HEK293 (cell line): ENCODE measurements at regions not wholly inside any gene's neighbourhood (a gene's known extent, or its start where the extent isn't known, plus 50 kb on each side); places are given as distances from the start of the nearest gene placed in this dataset.

Experiments
- CTCF ChIA-PET: fragments of 350-600 bp; formaldehyde crosslinking; extraction: SDS; loops from one replicate; lab custom pipeline; 2021; ENCODE audit warnings: antibody characterized with exemption; lab: Yijun Ruan, JAX
- POLR2A ChIA-PET: fragments of 300-600 bp; formaldehyde crosslinking; extraction: SDS; loops from one replicate; lab custom pipeline; 2020; ENCODE audit warnings: antibody characterized with exemption, inconsistent platforms; lab: Yijun Ruan, JAX
- H3K27ac ChIP-seq: fragments of 200-500 bp; sonication (Bioruptor generic); 2 replicates; pipeline ENCODE4 v1.5.1; 2014; ENCODE audit warnings: low read depth, low read length, control low read depth, inconsistent platforms; ENCODE audit errors: extremely low read depth
- H3K36me3 ChIP-seq, 2 experiments: fragments of 200-500 bp in 1 of 2; sonication (Bioruptor generic) in 1 of 2; 1 replicate in 1 of 2; 2 replicates in 1 of 2; pipeline ENCODE4 v1.5.1; 2014 to 2017; ENCODE audit warnings: inconsistent platforms in 2 of 2, low read length in 2 of 2; ENCODE audit not compliant: control insufficient read depth in 2 of 2, insufficient read depth in 1 of 2
- H3K4me1 ChIP-seq: fragments of 200-500 bp; sonication (Bioruptor generic); 2 replicates; pipeline ENCODE4 v1.5.1; 2014; ENCODE audit warnings: mild to moderate bottlenecking, low read length, inconsistent platforms; ENCODE audit not compliant: control insufficient read depth, insufficient read depth
- H3K4me3 ChIP-seq: 2 replicates; pipeline ENCODE4 v1.5.1; 2011; ENCODE audit warnings: low read depth, mild to moderate bottlenecking, control low read depth, low read length, moderate library complexity
- H3K9me3 ChIP-seq: fragments of 200-500 bp; sonication (Bioruptor generic); 2 replicates; pipeline ENCODE4 v1.5.1; 2014; ENCODE audit warnings: low read depth, low read length, inconsistent platforms; ENCODE audit not compliant: control insufficient read depth, insufficient read depth
- ATF2 ChIP-seq: fragments of 450-650 bp; formaldehyde crosslinking; IDR thresholded peaks from 2 replicates; pipeline ENCODE4 v1.5.1; 2016; ENCODE audit warnings: missing biosample characterization, missing genetic modification characterization, low read depth
- BCL11B ChIP-seq: fragments of 450-650 bp; formaldehyde crosslinking; IDR thresholded peaks from 2 replicates; pipeline ENCODE4 v1.5.1; 2016; ENCODE audit warnings: low read depth, missing biosample characterization, missing genetic modification characterization
- HOXD13 ChIP-seq: sonication (generic); formaldehyde crosslinking; IDR thresholded peaks from 2 replicates; pipeline ENCODE4 v1.8.0; 2022; ENCODE audit warnings: missing genetic modification reagents, borderline replicate concordance
- IKZF3 ChIP-seq: fragments of 450-650 bp; IDR thresholded peaks from 2 replicates; pipeline ENCODE4 v1.5.0; 2018; ENCODE audit warnings: missing biosample characterization, mild to moderate bottlenecking, missing genetic modification characterization, moderate library complexity
- KLF10 ChIP-seq: fragments of 450-650 bp; IDR thresholded peaks from 2 replicates; pipeline ENCODE4 v1.5.1; 2018; ENCODE audit warnings: missing biosample characterization, mild to moderate bottlenecking, missing genetic modification characterization
- KLF16 ChIP-seq: fragments of 450-650 bp; formaldehyde crosslinking; IDR thresholded peaks from 2 replicates; pipeline ENCODE4 v1.5.1; 2017; ENCODE audit warnings: missing biosample characterization, missing genetic modification characterization
- MYNN ChIP-seq: fragments of 450-650 bp; formaldehyde crosslinking; IDR thresholded peaks from 2 replicates; pipeline ENCODE4 v1.5.1; 2016; ENCODE audit warnings: missing biosample characterization, missing genetic modification characterization, borderline replicate concordance
- PRDM1 ChIP-seq: fragments of 450-650 bp; formaldehyde crosslinking; IDR thresholded peaks from 2 replicates; pipeline ENCODE4; 2016; ENCODE audit warnings: missing biosample characterization, missing genetic modification characterization
- PRDM4 ChIP-seq: fragments of 450-650 bp; formaldehyde crosslinking; IDR thresholded peaks from 2 replicates; pipeline ENCODE4 v1.5.1; 2017; ENCODE audit warnings: missing biosample characterization, missing genetic modification characterization
- SP2 ChIP-seq: fragments of 450-650 bp; formaldehyde crosslinking; IDR thresholded peaks from 2 replicates; pipeline ENCODE4 v1.5.1; 2016; ENCODE audit warnings: missing biosample characterization, missing genetic modification characterization
- ZBTB49 ChIP-seq: fragments of 450-650 bp; formaldehyde crosslinking; IDR thresholded peaks from 2 replicates; pipeline ENCODE4 v1.5.1; 2016; ENCODE audit warnings: missing biosample characterization, missing genetic modification characterization, low read depth
- ZFP41 ChIP-seq: fragments of 450-650 bp; formaldehyde crosslinking; IDR thresholded peaks from 2 replicates; pipeline ENCODE4 v1.5.1; 2016; ENCODE audit warnings: missing biosample characterization, missing genetic modification characterization, borderline replicate concordance
- ZIC2 ChIP-seq: fragments of 450-650 bp; formaldehyde crosslinking; IDR thresholded peaks from 2 replicates; pipeline ENCODE4 v1.5.1; 2016; ENCODE audit warnings: missing biosample characterization, missing genetic modification characterization
- ZNF157 ChIP-seq: fragments of 450-650 bp; formaldehyde crosslinking; IDR thresholded peaks from 2 replicates; pipeline ENCODE4 v1.5.1; 2016; ENCODE audit warnings: missing biosample characterization, missing genetic modification characterization
- ZNF16 ChIP-seq: fragments of 450-650 bp; formaldehyde crosslinking; IDR thresholded peaks from 2 replicates; pipeline ENCODE4 v1.5.1; 2016; ENCODE audit warnings: low read depth, missing biosample characterization, missing genetic modification characterization
- ZNF18 ChIP-seq: fragments of 450-650 bp; formaldehyde crosslinking; IDR thresholded peaks from 2 replicates; pipeline ENCODE4 v1.5.1; 2016; ENCODE audit warnings: missing biosample characterization, missing genetic modification characterization
- ZNF184 ChIP-seq: fragments of 450-650 bp; IDR thresholded peaks from 2 replicates; pipeline ENCODE4 v1.5.1; 2018; ENCODE audit warnings: missing biosample characterization, mild to moderate bottlenecking, missing genetic modification characterization
- ZNF202 ChIP-seq: fragments of 450-650 bp; formaldehyde crosslinking; IDR thresholded peaks from 2 replicates; pipeline ENCODE4 v1.5.1; 2016; ENCODE audit warnings: missing biosample characterization, missing genetic modification characterization, borderline replicate concordance
- ZNF449 ChIP-seq: fragments of 450-650 bp; formaldehyde crosslinking; IDR thresholded peaks from 2 replicates; pipeline ENCODE4 v1.5.1; 2017; ENCODE audit warnings: missing biosample characterization, mild to moderate bottlenecking, missing genetic modification characterization, moderate library complexity
- ZNF510 ChIP-seq: fragments of 450-650 bp; formaldehyde crosslinking; IDR thresholded peaks from 2 replicates; pipeline ENCODE4 v1.5.1; 2018; ENCODE audit warnings: mild to moderate bottlenecking, missing genetic modification characterization, missing biosample characterization; ENCODE audit not compliant: insufficient replicate concordance
- ZNF529 ChIP-seq: fragments of 450-650 bp; formaldehyde crosslinking; IDR thresholded peaks from 2 replicates; pipeline ENCODE4 v1.5.1; 2017; ENCODE audit warnings: missing genetic modification characterization, missing biosample characterization; ENCODE audit not compliant: insufficient replicate concordance
- ZNF654 ChIP-seq: fragments of 450-650 bp; formaldehyde crosslinking; IDR thresholded peaks from 2 replicates; pipeline ENCODE4 v1.5.1; 2016; ENCODE audit warnings: low read depth, missing biosample characterization, missing genetic modification characterization
- ZNF677 ChIP-seq: fragments of 450-650 bp; IDR thresholded peaks from 2 replicates; pipeline ENCODE4 v1.5.0; 2018; ENCODE audit warnings: missing biosample characterization, mild to moderate bottlenecking, missing genetic modification characterization, moderate library complexity

GRCh38 chr4:3822230-3822947 lies 56.2 kb downstream of the ADRA2C start:
- Histone ChIP-seq H3K27ac (no peak overlapping the region), H3K9me3 (no peaks in the 10 kb centered on the region), H3K36me3 (no peaks in the 10 kb centered on the region), H3K4me3 (no peak overlapping the region), H3K4me1 (no peaks in the 10 kb centered on the region)
- CTCF ChIA-PET, result no interaction called here
- no peak for TF ChIP-seq BCL11B (tag by site-specific recombination)
- TF ChIP-seq IKZF3 (tag by site-specific recombination), result no peak
- peak; percentile 29; the same call in 1 of the 2 replicates for TF ChIP-seq ZIC2
- TF ChIP-seq ATF2, result 0 out of 2 replicates have a peak, but pooled peaks have one; percentile 48
- no peak for TF ChIP-seq ZNF16
- POLR2A ChIA-PET, result no interaction called here

GRCh38 chr4:3823496-3824341 lies 57.5 kb downstream of the ADRA2C start:
- CTCF ChIA-PET, result no interaction called here
- TF ChIP-seq ZNF18 (tag by site-specific recombination) (no peak), ZNF677 (tag by site-specific recombination) (no peak), ZNF654 (tag by site-specific recombination) (no peak), ZNF157 (tag by site-specific recombination) (no peak), KLF10 (tag by site-specific recombination) (no peak), ZNF510 (tag by site-specific recombination) (no peak), ZNF449 (tag by site-specific recombination) (no peak), PRDM1 (tag by site-specific recombination) (no peak), ZNF529 (tag by site-specific recombination) (no peak), ZNF202 (tag by site-specific recombination) (no peak), ZNF184 (tag by site-specific recombination) (no peak), SP2 (tag by site-specific recombination) (no peak), PRDM4 (tag by site-specific recombination) (no peak), HOXD13 (CRISPR knock-in tag) (no peak), ZBTB49 (tag by site-specific recombination) (no peak), KLF16 (tag by site-specific recombination) (no peak), MYNN (no peak), ZFP41 (tag by site-specific recombination) (no peak)
- TF ChIP-seq, all 188 proteins: peak for 0
- Histone ChIP-seq H3K27ac (no peak overlapping the region), H3K4me1 (no peaks in the 10 kb centered on the region), H3K9me3 (no peaks in the 10 kb centered on the region), H3K36me3 (no peaks in the 10 kb centered on the region), H3K4me3 (no peak overlapping the region)
- POLR2A ChIA-PET, result no interaction called here
